T-helper 1 cell treated with Interleukin-12 subunit alpha and Interleukin-12 subunit beta and Interleukin-4 antibody, amounts not matched to agents 30 μg/mL and 1 μg/mL, for 36 hours (primary cell): ENCODE measurements at regions not wholly inside any gene's neighbourhood (a gene's known extent, or its start where the extent isn't known, plus 50 kb on each side); places are given as distances from the start of the nearest gene placed in this dataset.

Source experiments
- H3K27ac Mint-ChIP-seq: one replicate; pipeline ENCODE4 v1.8.0; 2021; ENCODE audit warnings: mild to moderate bottlenecking, mixed read lengths
- H3K27me3 Mint-ChIP-seq: one replicate; pipeline ENCODE4 v1.8.0; 2021; ENCODE audit warnings: low read depth, mixed read lengths
- H3K36me3 Mint-ChIP-seq: one replicate; pipeline ENCODE4 v1.8.0; 2021; ENCODE audit warnings: low read depth, mixed read lengths
- H3K4me1 Mint-ChIP-seq: one replicate; pipeline ENCODE4 v1.8.0; 2021; ENCODE audit warnings: low read depth, mixed read lengths
- H3K4me3 Mint-ChIP-seq: one replicate; pipeline ENCODE4 v1.8.0; 2021; ENCODE audit warnings: mild to moderate bottlenecking, moderate library complexity, mixed read lengths
- H3K9me3 Mint-ChIP-seq: one replicate; pipeline ENCODE4 v1.8.0; 2021; ENCODE audit warnings: mixed read lengths

DNA sequence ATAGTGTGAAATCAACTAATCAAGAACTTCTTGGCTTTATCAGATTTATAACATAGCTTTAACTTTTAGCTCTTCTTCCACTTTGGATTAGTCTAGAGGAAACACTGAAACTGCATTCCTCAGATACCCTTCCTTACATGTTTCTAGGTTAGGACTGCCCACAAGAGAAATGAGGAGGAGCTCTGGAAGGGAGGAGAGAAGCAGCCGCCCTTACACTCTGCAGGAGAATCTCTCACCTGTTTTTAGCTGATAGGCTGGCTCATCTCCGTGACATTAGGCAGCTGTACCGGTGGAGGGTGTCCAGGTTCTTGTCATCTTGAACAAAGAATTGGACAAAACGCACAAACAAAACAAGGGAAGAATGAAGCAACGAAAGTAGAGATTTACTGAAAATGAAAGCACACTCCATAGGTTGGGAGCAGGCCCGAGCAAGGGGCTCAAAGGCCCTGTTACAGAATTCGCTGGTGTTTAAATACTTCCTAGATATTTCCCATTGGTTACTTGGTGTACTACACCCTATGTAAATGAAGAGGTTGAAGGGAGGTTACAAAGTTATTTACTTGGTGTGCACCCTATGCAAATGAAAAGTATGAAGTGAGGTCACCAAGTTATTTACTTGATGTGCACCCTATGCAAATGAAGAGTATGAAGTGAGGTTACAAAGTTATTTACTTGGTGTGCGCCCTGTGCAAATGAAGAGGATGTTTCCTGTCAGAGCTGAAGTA is 524.9 kb upstream of the CHRM3 start:
- Mint-ChIP-seq H3K9me3 (peaks cover 8% of the 10 kb centered on the region), H3K27ac (no peak overlapping the region), H3K4me3 (no peak overlapping the region), H3K36me3 (no peaks in the 10 kb centered on the region), H3K27me3 (no peaks in the 10 kb centered on the region), H3K4me1 (no peaks in the 10 kb centered on the region)

DNA sequence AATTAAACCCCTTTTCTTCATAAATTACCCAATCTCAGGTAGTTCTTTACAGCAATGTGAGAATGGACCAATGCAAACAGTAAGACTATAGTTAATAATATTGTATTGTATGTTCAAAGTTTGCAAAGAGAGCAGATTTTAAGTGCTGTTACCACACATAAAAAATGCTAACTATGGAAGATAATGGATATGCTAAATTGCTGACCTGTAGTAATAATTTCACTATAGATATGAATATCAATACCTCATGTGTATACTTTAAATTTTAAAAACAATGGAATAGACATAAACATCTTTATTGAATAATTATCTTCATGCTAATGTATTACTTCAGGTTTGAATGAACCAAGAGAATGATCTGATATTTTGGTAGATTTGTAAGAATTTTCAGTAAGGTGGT is 552.4 kb upstream of the CHRM3 start:
- Mint-ChIP-seq H3K27ac (no peak overlapping the region), H3K9me3 (peaks cover 19% of the 10 kb centered on the region)

DNA sequence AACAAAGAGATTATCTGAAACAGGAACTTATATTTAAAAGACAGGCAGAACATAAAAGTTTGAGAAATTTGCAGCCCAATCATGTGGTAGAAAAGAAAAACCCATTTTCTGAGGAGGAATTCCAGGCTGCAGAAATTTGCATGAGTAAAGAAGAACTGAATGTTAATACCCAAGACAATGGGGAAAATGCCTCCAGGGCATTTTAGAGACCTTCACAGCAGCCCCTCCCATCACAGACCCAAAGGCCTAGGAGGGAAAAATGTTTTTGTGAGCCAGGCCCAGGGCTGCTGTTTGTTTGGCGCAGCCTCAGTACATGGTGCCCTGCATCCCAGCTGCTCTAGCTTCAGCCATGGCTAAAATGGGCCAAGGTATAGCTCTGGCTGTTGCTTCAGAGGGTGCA is 554.3 kb upstream of the CHRM3 start:
- H3K27me3 Mint-ChIP-seq = no peaks in the 10 kb centered on the region
- no peak overlapping the region for H3K27ac Mint-ChIP-seq
- no peaks in the 10 kb centered on the region for H3K36me3 Mint-ChIP-seq
- no peaks in the 10 kb centered on the region for H3K4me1 Mint-ChIP-seq
- H3K4me3 Mint-ChIP-seq = no peak overlapping the region
- peaks cover 19% of the 10 kb centered on the region for H3K9me3 Mint-ChIP-seq

More for the DNA sequence above, 552.4 kb upstream of the CHRM3 start:
- Mint-ChIP-seq H3K4me1 (no peaks in the 10 kb centered on the region), H3K27me3 (no peaks in the 10 kb centered on the region), H3K36me3 (no peaks in the 10 kb centered on the region), H3K4me3 (no peak overlapping the region)

DNA sequence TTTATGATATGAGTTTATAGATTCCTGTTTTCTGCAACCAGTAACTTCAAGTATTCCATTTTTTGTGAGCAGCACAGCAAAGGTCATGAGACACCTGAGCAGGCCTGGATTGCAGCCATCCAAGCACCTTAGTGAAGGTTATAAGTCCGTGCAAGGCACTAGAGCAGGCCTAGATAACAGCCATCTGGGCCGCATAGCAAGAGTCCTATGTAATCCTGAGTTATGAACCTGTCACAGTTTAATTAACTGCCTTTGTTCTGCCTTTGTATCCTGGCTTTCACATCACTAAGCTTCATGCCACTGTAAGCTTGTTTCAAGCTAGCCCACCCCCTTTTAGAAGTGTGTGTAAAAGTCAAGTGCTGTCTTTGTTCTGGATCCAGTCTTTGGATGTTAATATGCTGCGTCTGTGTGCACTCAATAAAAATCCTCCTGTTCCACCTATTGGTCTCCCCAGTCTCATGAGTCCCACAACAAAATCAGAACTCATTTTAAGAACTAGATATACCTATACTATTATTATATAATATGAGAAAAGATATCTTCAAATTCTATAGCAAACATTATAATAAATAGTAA is 556.2 kb upstream of the CHRM3 start:
- Mint-ChIP-seq H3K4me1 (no peaks in the 10 kb centered on the region), H3K36me3 (no peaks in the 10 kb centered on the region), H3K9me3 (peaks cover 19% of the 10 kb centered on the region), H3K27ac (no peak overlapping the region), H3K4me3 (no peak overlapping the region), H3K27me3 (no peaks in the 10 kb centered on the region)

DNA sequence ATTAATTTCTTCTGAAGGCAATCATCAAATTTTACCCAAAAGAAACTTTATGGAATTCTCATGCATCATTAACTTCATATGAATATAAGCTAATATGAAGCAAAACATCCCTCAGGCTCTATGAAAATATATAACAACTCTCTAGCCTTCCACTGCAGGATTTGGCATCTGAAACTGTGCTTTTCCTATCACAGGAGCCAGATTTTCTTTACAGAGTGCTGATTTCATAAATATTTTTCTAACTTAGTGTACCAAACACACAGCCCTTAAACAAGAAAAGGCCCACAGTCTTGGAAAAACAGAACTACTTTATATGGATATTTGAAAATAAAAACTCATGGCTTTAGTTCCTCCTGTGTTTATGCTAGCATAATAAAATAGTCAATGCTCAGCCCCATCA is 559.5 kb upstream of the CHRM3 start:
- Mint-ChIP-seq H3K27me3 (no peaks in the 10 kb centered on the region), H3K4me1 (no peaks in the 10 kb centered on the region), H3K9me3 (peaks cover 19% of the 10 kb centered on the region)

DNA sequence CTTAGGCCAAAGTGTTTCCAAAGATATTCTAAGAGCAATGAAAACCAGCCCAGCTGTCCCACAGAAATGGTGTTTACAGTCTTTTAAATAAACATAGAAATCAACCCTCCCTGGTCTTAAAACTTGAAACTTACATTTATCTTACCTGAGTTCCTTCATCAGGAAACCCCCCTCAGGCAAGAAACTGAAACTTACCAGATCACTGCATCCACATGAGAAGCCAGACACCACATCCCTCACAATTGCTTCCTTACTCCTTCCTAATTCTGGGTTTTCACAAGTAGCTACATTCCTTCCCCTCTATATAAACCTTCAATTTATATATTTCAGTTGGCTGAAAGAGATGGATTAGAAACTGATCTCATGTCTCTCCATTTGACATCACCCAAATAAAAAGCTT is 563.0 kb upstream of the CHRM3 start:
- Mint-ChIP-seq H3K27me3 (no peaks in the 10 kb centered on the region), H3K27ac (no peak overlapping the region), H3K9me3 (peaks cover 5% of the 10 kb centered on the region), H3K36me3 (no peaks in the 10 kb centered on the region), H3K4me3 (no peak overlapping the region), H3K4me1 (no peaks in the 10 kb centered on the region)

More for the DNA sequence above, 559.5 kb upstream of the CHRM3 start:
- no peak overlapping the region for H3K27ac Mint-ChIP-seq
- no peaks in the 10 kb centered on the region for H3K36me3 Mint-ChIP-seq
- H3K4me3 Mint-ChIP-seq = no peak overlapping the region

DNA sequence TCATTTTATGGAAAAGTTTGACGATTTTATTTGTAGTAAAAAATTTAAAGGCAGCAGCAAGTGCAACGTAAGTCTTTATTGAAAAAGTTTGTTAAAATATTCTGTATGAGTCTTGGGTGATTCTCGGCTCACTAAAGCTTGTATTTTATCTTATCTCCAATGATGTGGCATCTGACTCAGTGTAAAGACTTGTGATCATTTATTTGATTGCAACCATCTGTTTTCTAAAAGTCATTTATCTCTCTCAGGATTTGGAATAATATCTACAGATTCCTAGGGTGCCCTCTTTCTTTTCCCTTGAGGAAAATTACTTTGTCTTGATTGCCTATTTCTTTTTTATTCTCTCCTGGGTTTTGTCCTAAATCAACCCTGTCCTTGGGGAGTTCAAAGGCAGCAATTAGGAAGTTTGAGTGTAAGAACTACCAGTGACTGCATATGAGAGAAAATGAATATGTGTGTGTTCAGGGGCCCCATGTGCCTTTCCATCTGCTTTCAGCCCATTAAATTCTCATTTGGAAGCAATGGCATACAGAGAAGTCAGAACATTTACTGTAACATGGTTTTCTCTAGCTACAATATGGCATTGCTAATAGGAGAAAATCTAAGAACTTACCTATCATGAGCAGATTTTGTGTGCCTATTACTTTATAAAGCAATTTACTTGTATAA is 575.0 kb upstream of the CHRM3 start:
- no peak overlapping the region for H3K4me3 Mint-ChIP-seq
- H3K9me3 Mint-ChIP-seq = peaks cover 17% of the 10 kb centered on the region
- no peaks in the 10 kb centered on the region for H3K4me1 Mint-ChIP-seq
- H3K36me3 Mint-ChIP-seq = no peaks in the 10 kb centered on the region
- H3K27me3 Mint-ChIP-seq = no peaks in the 10 kb centered on the region
- no peak overlapping the region for H3K27ac Mint-ChIP-seq

DNA sequence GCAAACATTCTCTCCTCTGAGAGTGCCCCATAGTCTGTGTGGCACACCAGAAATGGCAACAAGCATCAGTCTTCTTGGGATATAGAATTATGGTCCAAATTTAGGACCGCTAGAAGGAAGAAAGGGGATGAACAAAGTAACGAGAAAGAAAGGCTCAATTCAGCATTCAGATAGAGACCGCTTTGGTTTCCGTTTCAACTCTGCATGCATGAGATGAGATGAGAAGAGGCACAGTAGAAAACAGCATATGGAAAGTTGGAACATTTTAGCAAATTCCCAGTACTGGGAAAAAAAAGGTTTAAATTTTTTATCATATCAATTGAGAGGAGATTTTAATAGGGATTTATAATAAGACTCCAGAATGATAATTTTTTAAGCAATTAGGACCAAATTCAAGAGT is 595.5 kb upstream of the CHRM3 start:
- H3K36me3 Mint-ChIP-seq = no peaks in the 10 kb centered on the region
- H3K4me1 Mint-ChIP-seq = no peaks in the 10 kb centered on the region
- H3K27ac Mint-ChIP-seq = no peak overlapping the region
- H3K9me3 Mint-ChIP-seq = peaks cover 20% of the 10 kb centered on the region
- no peak overlapping the region for H3K4me3 Mint-ChIP-seq
- no peaks in the 10 kb centered on the region for H3K27me3 Mint-ChIP-seq

DNA sequence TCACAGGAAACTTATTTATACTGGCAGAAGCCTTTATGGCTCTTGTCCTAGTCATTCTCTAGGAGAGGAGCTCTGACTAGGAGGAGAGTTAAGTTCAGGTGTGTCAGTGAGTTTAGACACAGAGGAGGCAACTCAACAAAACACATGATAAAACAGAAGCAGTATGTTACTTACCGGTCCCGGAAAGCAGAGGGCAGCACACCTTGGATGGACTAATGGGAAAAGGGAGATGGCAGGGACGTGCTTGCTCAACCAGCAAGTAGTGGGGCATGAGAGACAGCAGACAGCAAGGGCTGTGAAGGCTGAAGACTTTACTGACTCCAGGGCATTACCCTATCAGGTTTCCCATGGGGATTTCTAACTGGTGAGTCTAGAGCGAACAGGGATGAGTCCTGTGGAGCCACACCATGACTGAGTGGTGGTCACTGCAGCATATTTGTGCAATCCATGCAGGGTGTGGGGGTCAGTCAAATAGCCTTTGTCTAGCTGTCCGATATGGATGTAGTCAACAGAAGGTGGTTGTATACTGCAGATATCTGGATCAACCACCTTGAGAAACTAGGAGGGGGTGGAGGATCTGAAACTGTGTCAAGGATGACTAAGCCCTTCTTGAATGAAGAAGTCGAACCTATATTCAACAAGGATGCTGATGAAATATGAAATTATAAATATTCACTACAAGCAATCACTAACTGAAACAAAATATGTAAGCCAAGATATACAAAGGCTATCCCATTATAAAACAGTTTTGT is 596.3 kb upstream of the CHRM3 start:
- H3K27ac Mint-ChIP-seq = no peak overlapping the region
- H3K4me3 Mint-ChIP-seq = no peak overlapping the region

DNA sequence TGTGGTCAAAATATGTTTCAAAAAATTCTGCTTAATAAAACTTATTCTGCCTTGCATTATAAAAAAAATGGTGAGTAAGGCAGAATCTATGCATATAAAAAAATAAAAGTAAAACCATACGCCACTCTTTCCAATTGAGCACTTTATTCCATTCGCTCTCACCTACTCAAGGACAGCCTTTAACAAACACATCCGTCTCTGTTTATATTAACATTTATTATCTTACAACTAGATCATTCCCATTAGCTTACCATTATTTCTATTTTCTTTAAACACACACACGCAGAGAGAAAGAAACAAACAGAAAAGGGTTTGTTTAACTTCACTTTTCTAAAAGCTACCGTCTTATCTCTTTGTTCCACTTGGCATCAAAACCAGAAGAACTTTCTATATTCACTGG is 598.9 kb upstream of the CHRM3 start:
- Mint-ChIP-seq H3K9me3 (peaks cover 12% of the 10 kb centered on the region), H3K4me1 (no peaks in the 10 kb centered on the region), H3K4me3 (no peak overlapping the region), H3K27ac (no peak overlapping the region), H3K36me3 (no peaks in the 10 kb centered on the region), H3K27me3 (no peaks in the 10 kb centered on the region)

More for the DNA sequence above, 596.3 kb upstream of the CHRM3 start:
- H3K4me1 Mint-ChIP-seq = no peaks in the 10 kb centered on the region
- H3K9me3 Mint-ChIP-seq = peaks cover 23% of the 10 kb centered on the region
- no peaks in the 10 kb centered on the region for H3K36me3 Mint-ChIP-seq
- no peaks in the 10 kb centered on the region for H3K27me3 Mint-ChIP-seq

DNA sequence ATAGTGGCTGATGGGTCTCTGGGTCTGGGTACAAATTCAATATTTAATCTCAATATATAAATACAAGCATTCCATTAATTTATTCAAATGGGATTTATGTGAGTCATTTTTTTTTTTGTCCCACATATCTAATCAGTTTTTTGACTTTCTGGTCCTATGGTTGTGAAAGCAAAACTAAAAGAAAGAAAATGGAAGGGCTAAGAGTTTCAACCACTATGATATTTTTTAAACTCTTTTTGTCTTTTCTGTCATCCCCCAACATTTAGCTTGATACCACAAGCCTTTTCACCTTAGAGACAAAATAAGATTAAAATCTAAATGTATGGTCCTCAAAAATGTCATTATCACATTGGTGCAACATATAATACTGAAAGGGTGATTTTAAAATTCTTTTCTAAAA is 602.7 kb upstream of the CHRM3 start:
- Mint-ChIP-seq H3K36me3 (no peaks in the 10 kb centered on the region), H3K4me3 (no peak overlapping the region), H3K27me3 (no peaks in the 10 kb centered on the region), H3K4me1 (no peaks in the 10 kb centered on the region), H3K27ac (no peak overlapping the region), H3K9me3 (peaks cover 13% of the 10 kb centered on the region)

DNA sequence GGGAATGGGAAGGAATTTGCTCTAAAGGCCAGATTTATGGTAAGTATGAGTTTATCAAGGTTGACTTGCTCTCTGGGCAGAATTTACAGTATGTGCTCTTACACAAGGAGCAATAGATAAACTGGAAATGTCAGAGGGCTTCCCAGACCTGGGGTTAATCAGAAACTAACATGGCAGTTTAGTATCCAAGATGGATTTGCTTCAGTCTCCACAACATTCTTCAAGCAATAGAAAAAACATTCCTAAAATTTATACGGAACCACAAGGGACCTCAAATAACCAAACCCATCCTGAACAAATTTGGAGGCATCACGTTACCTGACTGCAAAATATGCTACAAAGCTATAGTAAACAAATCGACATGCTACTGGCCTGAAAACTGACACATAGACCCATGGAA is 606.7 kb upstream of the CHRM3 start:
- H3K27me3 Mint-ChIP-seq = no peaks in the 10 kb centered on the region
- peaks cover 13% of the 10 kb centered on the region for H3K9me3 Mint-ChIP-seq
- no peaks in the 10 kb centered on the region for H3K36me3 Mint-ChIP-seq
- no peaks in the 10 kb centered on the region for H3K4me1 Mint-ChIP-seq
- no peak overlapping the region for H3K4me3 Mint-ChIP-seq
- no peak overlapping the region for H3K27ac Mint-ChIP-seq

DNA sequence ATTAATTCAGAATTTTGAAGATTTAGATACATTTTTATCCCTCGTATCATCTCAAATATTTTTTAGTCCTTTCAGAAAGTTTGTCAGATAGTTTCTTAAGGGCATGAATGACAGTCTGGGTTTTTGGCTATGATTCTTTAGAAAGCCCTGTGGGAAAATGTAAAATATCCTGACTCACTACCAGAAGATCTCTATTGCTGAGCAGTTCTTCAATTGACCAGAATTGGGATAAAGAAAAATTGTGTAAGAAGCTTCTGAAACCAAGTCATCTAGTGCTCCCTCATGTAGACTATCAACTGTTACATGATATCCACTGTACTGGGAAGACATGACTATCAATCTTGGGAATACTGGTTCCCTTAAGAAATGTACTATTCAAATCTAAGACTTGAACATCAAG is 608.3 kb upstream of the CHRM3 start:
- H3K4me1 Mint-ChIP-seq = no peaks in the 10 kb centered on the region
- H3K36me3 Mint-ChIP-seq = no peaks in the 10 kb centered on the region
- H3K4me3 Mint-ChIP-seq = no peak overlapping the region
- no peak overlapping the region for H3K27ac Mint-ChIP-seq
- H3K9me3 Mint-ChIP-seq = peaks cover 13% of the 10 kb centered on the region
- H3K27me3 Mint-ChIP-seq = no peaks in the 10 kb centered on the region

DNA sequence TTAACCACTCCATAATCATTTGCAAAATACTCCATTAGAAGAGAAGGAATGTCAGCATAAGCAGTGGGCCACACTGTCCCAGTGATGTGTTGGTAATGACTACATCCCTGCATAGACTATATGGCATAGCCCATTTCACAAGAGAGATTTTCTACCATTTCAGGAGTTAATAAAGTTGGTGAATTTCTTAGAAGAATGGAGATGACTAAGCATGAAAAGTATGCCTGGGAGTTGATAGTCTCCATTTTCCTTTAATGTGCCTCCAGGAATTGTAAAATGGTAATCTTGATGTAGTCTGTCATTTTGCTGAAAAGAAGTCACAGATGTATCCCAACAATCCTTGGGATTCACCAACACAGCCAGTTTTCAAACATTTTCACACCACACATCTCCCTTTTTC is 608.8 kb upstream of the CHRM3 start:
- Mint-ChIP-seq H3K9me3 (peaks cover 12% of the 10 kb centered on the region), H3K4me1 (no peaks in the 10 kb centered on the region), H3K4me3 (no peak overlapping the region), H3K27ac (no peak overlapping the region), H3K36me3 (no peaks in the 10 kb centered on the region), H3K27me3 (no peaks in the 10 kb centered on the region)

DNA sequence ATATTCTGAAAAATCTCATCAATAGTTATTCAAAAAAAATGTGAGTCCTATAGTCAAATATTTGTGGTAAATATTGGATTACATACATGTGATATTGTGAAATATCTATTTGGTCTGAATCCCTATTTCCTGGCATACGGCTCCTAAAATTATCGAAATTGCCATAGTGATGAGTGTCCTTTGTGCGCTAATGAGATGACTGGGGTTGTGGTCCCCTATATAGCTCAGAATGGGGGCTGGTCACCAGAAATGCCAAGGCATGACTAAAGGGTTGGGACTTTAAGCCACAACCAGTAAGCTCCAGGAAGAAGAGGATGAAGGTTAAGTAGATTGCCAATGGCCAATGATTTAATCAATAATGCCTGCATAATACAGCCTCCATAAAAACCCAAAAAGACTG is 610.2 kb upstream of the CHRM3 start:
- H3K27ac Mint-ChIP-seq = no peak overlapping the region
- H3K27me3 Mint-ChIP-seq = no peaks in the 10 kb centered on the region
- H3K9me3 Mint-ChIP-seq = peaks cover 12% of the 10 kb centered on the region
- H3K4me3 Mint-ChIP-seq = no peak overlapping the region
- H3K4me1 Mint-ChIP-seq = no peaks in the 10 kb centered on the region
- no peaks in the 10 kb centered on the region for H3K36me3 Mint-ChIP-seq
